A549 (cell line): ENCODE measurements at regions not wholly inside any gene's neighbourhood (a gene's known extent, or its start where the extent isn't known, plus 50 kb on each side); places are given as distances from the start of the nearest gene placed in this dataset.

Experiments used
- ATAC-seq, 2 experiments: fragments of 200-7000 bp in 1 of 2; fragments of >200 bp in 1 of 2; cut with Nextera tagmentation in 1 of 2; cut with Tn5 transposase in 1 of 2; 3 replicates each; pipeline versions ENCODE4 v1.8.0 to v1.9.1; 2018 to 2020; ENCODE audit warnings: mild to moderate bottlenecking in 1 of 2, moderate library complexity in 1 of 2
- CTCF ChIA-PET: fragments of 300-600 bp; sonication (Branson Sonifier 250); formaldehyde crosslinking; extraction: SDS; loops from one replicate; lab custom pipeline; 2021; ENCODE audit warnings: antibody characterized with exemption, inconsistent platforms; lab: Yijun Ruan, JAX
- POLR2A ChIA-PET: fragments of 350-600 bp; formaldehyde crosslinking; extraction: SDS; loops from one replicate; lab custom pipeline; 2021; ENCODE audit warnings: antibody characterized with exemption, inconsistent platforms; lab: Yijun Ruan, JAX
- DNase-seq, 2 experiments: peaks; one replicate each; pipeline versions ENCODE4 v3.0.0 to v3.0.0-alpha.2; 2011 to 2016; ENCODE audit warnings: low read depth in 1 of 2, low spot score in 1 of 2
- FAIRE-seq: peaks from 2 replicates; lab custom pipeline; 2011; peaks lifted over from hg19 to GRCh38; lab: Jason Lieb, UNC
- H3K27ac ChIP-seq, 2 experiments: fragments of >200 bp; sonication (Bioruptor Twin); formaldehyde crosslinking; 3 replicates each; pipeline ENCODE4 v1.5.1; 2016 to 2017
- H3K4me1 ChIP-seq: fragments of >200 bp; sonication (Bioruptor Twin); formaldehyde crosslinking; 3 replicates; pipeline ENCODE4 v1.6.1; 2016
- H3K4me2 ChIP-seq: fragments of >200 bp; sonication (Bioruptor Twin); formaldehyde crosslinking; 3 replicates; pipeline ENCODE4 v1.6.1; 2016
- H3K4me3 ChIP-seq: fragments of >200 bp; sonication (Bioruptor Twin); formaldehyde crosslinking; 3 replicates; pipeline ENCODE4 v1.5.1; 2016
- H3K9me3 ChIP-seq: fragments of >200 bp; sonication (Bioruptor Twin); formaldehyde crosslinking; 3 replicates; pipeline ENCODE4 v1.6.1; 2016
- BHLHE40 ChIP-seq: IDR thresholded peaks from 2 replicates; pipeline ENCODE4 v1.6.1; 2012; ENCODE audit warnings: low read depth, low read length, inconsistent platforms
- CBX8 ChIP-seq: fragments of 200-600 bp; sonication (generic); IDR thresholded peaks from 2 replicates; pipeline ENCODE4 v1.6.1; 2016
- CHD2 ChIP-seq: fragments of 150-350 bp; IDR thresholded peaks from 2 replicates; pipeline ENCODE4 v1.6.1; 2014; ENCODE audit warnings: low read length; ENCODE audit not compliant: partially characterized antibody
- EHF ChIP-seq: fragments of 250-450 bp; sonication (Bioruptor Pico); IDR thresholded peaks from 2 replicates; pipeline ENCODE4 v1.5.0; 2020; ENCODE audit warnings: mild to moderate bottlenecking
- EP300 ChIP-seq, 2 experiments: fragments of >200 bp; sonication (Bioruptor Twin); formaldehyde crosslinking; IDR thresholded peaks; 2 replicates in 1 of 2; 3 replicates in 1 of 2; pipeline ENCODE4 v1.6.1; 2016 to 2017
- FOSB ChIP-seq: fragments of 250-450 bp; sonication (Bioruptor Pico); IDR thresholded peaks from 2 replicates; pipeline ENCODE4 v1.5.0; 2020; ENCODE audit warnings: mild to moderate bottlenecking, moderate library complexity
- HOXB5 ChIP-seq: fragments of 250-450 bp; sonication (Bioruptor Pico); IDR thresholded peaks from 2 replicates; pipeline ENCODE4 v1.5.0; 2020; ENCODE audit warnings: mild to moderate bottlenecking, moderate library complexity
- JUN ChIP-seq, 2 experiments: fragments of >200 bp; sonication (Bioruptor Twin); formaldehyde crosslinking; IDR thresholded peaks; 2 replicates in 1 of 2; 3 replicates in 1 of 2; pipeline ENCODE4 v1.6.1; 2016 to 2017
- JUNB ChIP-seq: fragments of >200 bp; sonication (Bioruptor Twin); formaldehyde crosslinking; IDR thresholded peaks from 2 replicates; pipeline ENCODE4 v1.6.1; 2016
- KDM1A ChIP-seq: fragments of 200-600 bp; sonication (generic); IDR thresholded peaks from 2 replicates; pipeline ENCODE4 v1.6.1; 2016; ENCODE audit warnings: low read depth, mild to moderate bottlenecking
- MAFK ChIP-seq: fragments of 450-650 bp; IDR thresholded peaks from 2 replicates; pipeline ENCODE4 v1.6.1; 2014; ENCODE audit not compliant: partially characterized antibody
- MAZ ChIP-seq: fragments of 150-350 bp; IDR thresholded peaks from 2 replicates; pipeline ENCODE4 v1.6.1; 2014; ENCODE audit warnings: antibody characterized with exemption, low read depth, low read length, borderline replicate concordance
- MYC ChIP-seq: IDR thresholded peaks from 2 replicates; pipeline ENCODE4 v1.6.1; 2012; ENCODE audit warnings: mild to moderate bottlenecking, inconsistent platforms, low read length, improper control_type of control experiment, borderline replicate concordance
- NFE2L2 ChIP-seq: fragments of 150-350 bp; conservative IDR thresholded peaks from 2 replicates; pipeline ENCODE4 v1.6.1; 2014; ENCODE audit warnings: low read length
- POLR2A ChIP-seq: IDR thresholded peaks from 2 replicates; pipeline ENCODE4 v1.6.1; 2012; ENCODE audit warnings: mild to moderate bottlenecking, low read length
- RAD21 ChIP-seq, 2 experiments: fragments of >200 bp in 1 of 2; sonication (Bioruptor Twin) in 1 of 2; formaldehyde crosslinking in 1 of 2; IDR thresholded peaks in 1 of 2; conservative IDR thresholded peaks in 1 of 2; 2 replicates in 1 of 2; 3 replicates in 1 of 2; pipeline ENCODE4 v1.6.1; 2012 to 2018; ENCODE audit warnings: inconsistent platforms in 1 of 2
- RFX5 ChIP-seq: fragments of 450-650 bp; IDR thresholded peaks from 2 replicates; pipeline ENCODE4 v1.7.1; 2014; ENCODE audit warnings: antibody characterized with exemption, mild to moderate bottlenecking, moderate library complexity
- SMC3 ChIP-seq: fragments of >200 bp; sonication (Bioruptor Twin); formaldehyde crosslinking; IDR thresholded peaks from 3 replicates; pipeline ENCODE4 v1.6.1; 2018; ENCODE audit warnings: inconsistent platforms
- TFCP2L1 ChIP-seq: fragments of 250-450 bp; sonication (Bioruptor Pico); IDR thresholded peaks from 2 replicates; pipeline ENCODE4 v1.5.0; 2021; ENCODE audit warnings: mild to moderate bottlenecking
- TP53 ChIP-seq: fragments of 250-450 bp; sonication (Bioruptor Pico); IDR thresholded peaks from 2 replicates; pipeline ENCODE4 v1.5.0; 2021; ENCODE audit warnings: mild to moderate bottlenecking, moderate library complexity
- ZNF302 ChIP-seq: fragments of 250-450 bp; sonication (Bioruptor Pico); IDR thresholded peaks from 2 replicates; pipeline ENCODE4 v1.9.0; 2021; ENCODE audit warnings: inconsistent platforms, mild to moderate bottlenecking, moderate library complexity
- WGBS: methylation state at CpG from one replicate; pipeline ENCODE4 v1.1.6; 2017; ENCODE audit errors: missing lambda C conversion rate; 5-methylcytosine and 5-hydroxymethylcytosine counted together
- TF ChIP-seq, protein P1 (sequence below): fragments of >200 bp; sonication (Bioruptor Twin); formaldehyde crosslinking; IDR thresholded peaks from 3 replicates; pipeline ENCODE4 v1.5.1; 2016
- TF ChIP-seq, protein P2 (sequence below): fragments of 250-450 bp; sonication (Bioruptor Pico); IDR thresholded peaks from 2 replicates; pipeline ENCODE4 v1.5.0; 2021; ENCODE audit warnings: mild to moderate bottlenecking, moderate library complexity, borderline replicate concordance
- TF ChIP-seq, protein P3 (sequence below): IDR thresholded peaks from 2 replicates; pipeline ENCODE4 v1.6.1; 2012
- TF ChIP-seq, protein P4 (sequence below): fragments of 250-450 bp; sonication (Bioruptor Pico); IDR thresholded peaks from 2 replicates; pipeline ENCODE4 v1.5.0; 2020; ENCODE audit warnings: low read depth, mild to moderate bottlenecking, moderate library complexity
- TF ChIP-seq, protein P5 (sequence below): IDR thresholded peaks from 2 replicates; pipeline ENCODE4 v1.6.1; 2012

DNA sequence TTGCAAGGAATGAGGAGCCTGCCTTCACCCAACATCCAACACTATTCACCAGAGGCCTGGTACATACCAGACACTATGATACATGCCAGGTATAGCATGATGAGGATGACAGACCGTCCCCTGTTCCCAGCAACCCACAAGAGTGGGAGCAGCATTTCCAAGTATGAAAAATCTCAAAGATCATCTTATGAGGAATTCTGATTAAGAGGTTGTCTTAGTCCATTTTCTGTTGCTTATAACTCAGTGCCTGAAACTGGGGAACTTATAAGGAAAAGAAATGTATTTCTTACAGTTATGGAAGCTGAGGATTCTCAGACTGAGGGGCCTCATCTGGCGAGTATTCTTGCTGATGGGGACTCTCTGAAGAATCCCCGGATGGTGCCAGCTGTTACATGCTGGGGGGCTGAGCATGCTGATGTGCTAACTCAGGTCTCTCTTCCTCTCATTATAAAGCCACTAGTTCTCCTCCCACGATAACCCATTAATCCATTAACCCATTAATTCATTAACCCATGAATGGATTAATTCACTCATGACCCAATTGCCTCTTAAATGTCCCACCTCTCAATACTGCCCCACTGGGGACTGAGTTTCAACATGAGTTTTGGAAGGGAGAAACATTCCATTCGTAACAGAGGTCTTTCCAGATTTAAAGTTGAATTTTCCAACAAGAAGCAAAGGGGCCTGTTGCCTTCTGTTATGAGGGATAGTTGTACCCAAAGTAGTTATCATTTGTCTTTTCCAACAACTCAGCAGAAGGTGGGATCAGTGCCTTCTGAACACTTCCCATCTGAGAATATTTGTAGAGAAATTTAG is 173.9 kb downstream of the HERPUD2 start:
- FAIRE-seq (no peak), ATAC-seq (peak in 1 of 2 experiments; percentile 55; a peak in 1 of 6 replicates), DNase-seq (no peak)
- no peaks in the 10 kb centered on the region for H3K4me1 ChIP-seq
- H3K4me3 ChIP-seq: no peak overlapping the region
- TF ChIP-seq NFE2L2: no peak
- no peak for TF ChIP-seq HOXB5 (CRISPR knock-in tag)
- no peak for TF ChIP-seq CBX8
- no peak for TF ChIP-seq RFX5
- no peak for TF ChIP-seq MAFK
- TF ChIP-seq MYC: no peak
- no peak for TF ChIP-seq JUN (IDR thresholded peaks at IDR 0.05)
- no peak for TF ChIP-seq EP300 (IDR thresholded peaks at IDR 0.05)
- TF ChIP-seq, protein P1, sequence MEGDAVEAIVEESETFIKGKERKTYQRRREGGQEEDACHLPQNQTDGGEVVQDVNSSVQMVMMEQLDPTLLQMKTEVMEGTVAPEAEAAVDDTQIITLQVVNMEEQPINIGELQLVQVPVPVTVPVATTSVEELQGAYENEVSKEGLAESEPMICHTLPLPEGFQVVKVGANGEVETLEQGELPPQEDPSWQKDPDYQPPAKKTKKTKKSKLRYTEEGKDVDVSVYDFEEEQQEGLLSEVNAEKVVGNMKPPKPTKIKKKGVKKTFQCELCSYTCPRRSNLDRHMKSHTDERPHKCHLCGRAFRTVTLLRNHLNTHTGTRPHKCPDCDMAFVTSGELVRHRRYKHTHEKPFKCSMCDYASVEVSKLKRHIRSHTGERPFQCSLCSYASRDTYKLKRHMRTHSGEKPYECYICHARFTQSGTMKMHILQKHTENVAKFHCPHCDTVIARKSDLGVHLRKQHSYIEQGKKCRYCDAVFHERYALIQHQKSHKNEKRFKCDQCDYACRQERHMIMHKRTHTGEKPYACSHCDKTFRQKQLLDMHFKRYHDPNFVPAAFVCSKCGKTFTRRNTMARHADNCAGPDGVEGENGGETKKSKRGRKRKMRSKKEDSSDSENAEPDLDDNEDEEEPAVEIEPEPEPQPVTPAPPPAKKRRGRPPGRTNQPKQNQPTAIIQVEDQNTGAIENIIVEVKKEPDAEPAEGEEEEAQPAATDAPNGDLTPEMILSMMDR: no peak
- no peak for TF ChIP-seq MAZ
- TF ChIP-seq SMC3: no peak
- no peak for TF ChIP-seq EHF (CRISPR knock-in tag)
- no peak for TF ChIP-seq CHD2
- TF ChIP-seq, protein P2, sequence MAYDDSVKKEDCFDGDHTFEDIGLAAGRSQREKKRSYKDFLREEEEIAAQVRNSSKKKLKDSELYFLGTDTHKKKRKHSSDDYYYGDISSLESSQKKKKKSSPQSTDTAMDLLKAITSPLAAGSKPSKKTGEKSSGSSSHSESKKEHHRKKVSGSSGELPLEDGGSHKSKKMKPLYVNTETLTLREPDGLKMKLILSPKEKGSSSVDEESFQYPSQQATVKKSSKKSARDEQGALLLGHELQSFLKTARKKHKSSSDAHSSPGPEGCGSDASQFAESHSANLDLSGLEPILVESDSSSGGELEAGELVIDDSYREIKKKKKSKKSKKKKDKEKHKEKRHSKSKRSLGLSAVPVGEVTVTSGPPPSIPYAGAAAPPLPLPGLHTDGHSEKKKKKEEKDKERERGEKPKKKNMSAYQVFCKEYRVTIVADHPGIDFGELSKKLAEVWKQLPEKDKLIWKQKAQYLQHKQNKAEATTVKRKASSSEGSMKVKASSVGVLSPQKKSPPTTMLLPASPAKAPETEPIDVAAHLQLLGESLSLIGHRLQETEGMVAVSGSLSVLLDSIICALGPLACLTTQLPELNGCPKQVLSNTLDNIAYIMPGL: no peak
- TF ChIP-seq, protein P3, sequence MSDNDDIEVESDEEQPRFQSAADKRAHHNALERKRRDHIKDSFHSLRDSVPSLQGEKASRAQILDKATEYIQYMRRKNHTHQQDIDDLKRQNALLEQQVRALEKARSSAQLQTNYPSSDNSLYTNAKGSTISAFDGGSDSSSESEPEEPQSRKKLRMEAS: no peak
- no peak for TF ChIP-seq KDM1A
- no peak overlapping the region for H3K4me2 ChIP-seq
- WGBS: 16% methylated on average over 5 of the region's 5 CpGs
- no peak overlapping the region for H3K27ac ChIP-seq
- no peaks in the 10 kb centered on the region for H3K9me3 ChIP-seq
- CTCF ChIA-PET: interaction anchor here (0.6 to 5.8 kb wide), 36 partner anchors 9 to 442 kb away, joined by 3 to 24 read pairs (median 5); no protein-coding TSS in a partner anchor
- POLR2A ChIA-PET: no interaction called here

DNA sequence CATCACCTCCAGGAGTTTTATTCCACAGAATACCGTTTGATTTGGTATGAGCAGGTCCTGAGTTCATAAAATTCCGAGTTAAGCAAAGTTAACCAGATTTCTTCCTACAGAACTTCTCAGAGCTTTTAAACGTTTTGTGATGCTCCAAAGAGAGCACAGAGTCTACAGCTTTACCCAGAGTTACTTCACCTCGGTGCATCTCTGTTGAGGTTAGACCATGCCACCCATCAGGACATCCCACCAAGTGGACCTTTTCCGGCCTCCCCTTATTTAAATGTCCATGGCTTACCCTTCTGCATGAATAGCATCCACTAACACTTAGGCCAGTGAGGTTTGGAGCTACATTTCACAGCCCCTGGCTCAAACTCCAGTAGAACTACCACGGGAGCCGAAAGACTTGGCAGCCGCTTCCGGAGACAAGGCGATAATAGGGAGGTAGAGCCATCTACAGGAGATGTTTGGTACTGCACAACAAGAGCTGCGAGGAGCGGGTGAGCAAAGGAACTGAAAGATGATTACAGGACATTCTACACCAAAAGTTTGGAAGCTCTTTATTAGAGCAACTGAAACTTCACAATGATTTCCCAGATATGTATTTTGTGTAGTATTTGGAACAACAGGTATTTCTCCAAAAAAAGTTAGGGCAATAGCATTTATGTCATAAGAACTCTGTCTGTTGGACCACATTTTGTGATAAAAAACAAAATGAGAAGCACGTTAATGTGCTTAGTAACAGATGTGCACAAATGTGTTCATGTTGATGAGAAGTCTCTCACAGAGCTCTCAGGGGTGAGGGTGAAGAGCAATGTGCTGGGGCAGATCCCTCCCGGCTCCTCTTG is 174.7 kb downstream of the HERPUD2 start:
- TF ChIP-seq TP53 (CRISPR knock-in tag) (no peak), JUNB (no peak), SMC3 (peak; percentile 72), TFCP2L1 (no peak), NFE2L2 (no peak), ZNF302 (no peak), RAD21 (conservative IDR thresholded peaks at IDR 0.05 in 1 of 2, IDR thresholded peaks at IDR 0.05 in 1 of 2) (peak; percentile 84 to 90), BHLHE40 (no peak), EHF (CRISPR knock-in tag) (no peak), MAZ (no peak), FOSB (CRISPR knock-in tag) (no peak), POLR2A (no peak)
- TF ChIP-seq, protein P4, sequence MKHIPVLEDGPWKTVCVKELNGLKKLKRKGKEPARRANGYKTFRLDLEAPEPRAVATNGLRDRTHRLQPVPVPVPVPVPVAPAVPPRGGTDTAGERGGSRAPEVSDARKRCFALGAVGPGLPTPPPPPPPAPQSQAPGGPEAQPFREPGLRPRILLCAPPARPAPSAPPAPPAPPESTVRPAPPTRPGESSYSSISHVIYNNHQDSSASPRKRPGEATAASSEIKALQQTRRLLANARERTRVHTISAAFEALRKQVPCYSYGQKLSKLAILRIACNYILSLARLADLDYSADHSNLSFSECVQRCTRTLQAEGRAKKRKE (CRISPR knock-in tag): no peak
- TF ChIP-seq, protein P1: peak; percentile 78
- TF ChIP-seq, protein P5, sequence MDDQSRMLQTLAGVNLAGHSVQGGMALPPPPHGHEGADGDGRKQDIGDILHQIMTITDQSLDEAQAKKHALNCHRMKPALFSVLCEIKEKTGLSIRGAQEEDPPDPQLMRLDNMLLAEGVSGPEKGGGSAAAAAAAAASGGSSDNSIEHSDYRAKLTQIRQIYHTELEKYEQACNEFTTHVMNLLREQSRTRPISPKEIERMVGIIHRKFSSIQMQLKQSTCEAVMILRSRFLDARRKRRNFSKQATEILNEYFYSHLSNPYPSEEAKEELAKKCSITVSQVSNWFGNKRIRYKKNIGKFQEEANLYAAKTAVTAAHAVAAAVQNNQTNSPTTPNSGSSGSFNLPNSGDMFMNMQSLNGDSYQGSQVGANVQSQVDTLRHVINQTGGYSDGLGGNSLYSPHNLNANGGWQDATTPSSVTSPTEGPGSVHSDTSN: no peak
- Histone ChIP-seq H3K9me3 (no peaks in the 10 kb centered on the region), H3K4me2 (peak overlapping the region; percentile 76), H3K4me1 (no peaks in the 10 kb centered on the region), H3K4me3 (no peak overlapping the region), H3K27ac (no peak overlapping the region)
- POLR2A ChIA-PET: no interaction called here
- FAIRE-seq (peak; percentile 32), DNase-seq (peak; percentile 71 to 85), ATAC-seq (peak; percentile 75 to 95)
- CTCF ChIA-PET: interaction anchor here (0.6 to 5.8 kb wide), 42 partner anchors 9 to 441 kb away, joined by 3 to 24 read pairs (median 5); no protein-coding TSS in a partner anchor
- 7% methylated on average over 14 of the region's 14 CpGs for WGBS
